Ascending aorta (tissue), 2 donors: ENCODE measurements at regions not wholly inside any gene's neighbourhood (a gene's known extent, or its start where the extent isn't known, plus 50 kb on each side); places are given as distances from the start of the nearest gene placed in this dataset.

Source experiments
- DNase-seq, 2 donors: peaks; one replicate each; pipeline ENCODE4 v3.0.0-alpha.2; 2019; ENCODE audit warnings: low spot score in 2 of 2
- H3K27ac ChIP-seq, 2 donors: fragments of 200-600 bp; sonication (generic); one replicate each; pipeline ENCODE4 v1.5.1; 2016 to 2017; ENCODE audit warnings: mild to moderate bottlenecking in 1 of 2
- H3K27me3 ChIP-seq: fragments of 200-600 bp; sonication (generic); one replicate; pipeline ENCODE4 v1.5.1; 2017
- H3K36me3 ChIP-seq, 2 donors: fragments of 200-600 bp; sonication (generic); one replicate each; pipeline ENCODE4 v1.5.1; 2016
- H3K4me1 ChIP-seq, 2 donors: fragments of 200-600 bp; sonication (generic); one replicate each; pipeline ENCODE4 v1.5.1; 2016 to 2017; ENCODE audit warnings: mild to moderate bottlenecking in 1 of 2
- H3K4me3 ChIP-seq, 2 donors: fragments of 200-600 bp; sonication (generic); one replicate each; pipeline ENCODE4 v1.5.1; 2016 to 2017; ENCODE audit warnings: mild to moderate bottlenecking in 1 of 2
- H3K9me3 ChIP-seq, 2 donors: fragments of 200-600 bp; sonication (generic); one replicate each; pipeline ENCODE4 v1.5.1; 2016
- CTCF ChIP-seq, 3 experiments: fragments of 200-600 bp in 2 of 3; fragments of 450-650 bp in 1 of 3; sonication (generic) in 2 of 3; IDR thresholded peaks; one replicate each; pipeline ENCODE4 v1.5.1; 2016 to 2019; ENCODE audit warnings: antibody characterized with exemption in 3 of 3, mild to moderate bottlenecking in 1 of 3, moderate library complexity in 1 of 3
- intact Hi-C: fragments of 100-400 bp; cut with DNase I; formaldehyde crosslinking; loops from one replicate; pipeline ENCODE4 v1.15.1; 2023

- H3K9me3 ChIP-seq, result no peaks in the 10 kb centered on the region
- H3K4me1 ChIP-seq, result peaks cover 0 to 9% of the 10 kb centered on the region in 2 donors
- peak in 1 of 2 donors; percentile 45 for DNase-seq
- H3K27me3 ChIP-seq, result no peaks in the 10 kb centered on the region
- no peaks in the 10 kb centered on the region for H3K36me3 ChIP-seq
- H3K27ac ChIP-seq, result no peak overlapping the region
- intact Hi-C loops, result no loop called here
- no peak for TF ChIP-seq CTCF (IDR thresholded peaks at IDR 0.05)
- no peak overlapping the region for H3K4me3 ChIP-seq
Measured at GRCh38 chr2:238650536-238650935, 197.3 kb upstream of the TWIST2 start.

- H3K4me3 ChIP-seq, result no peak overlapping the region
- no peaks in the 10 kb centered on the region for H3K9me3 ChIP-seq
- no peak overlapping the region for H3K27ac ChIP-seq
- H3K27me3 ChIP-seq, result no peaks in the 10 kb centered on the region
- TF ChIP-seq CTCF (IDR thresholded peaks at IDR 0.05), result no peak
- DNase-seq, result peak in 1 of 2 donors; percentile 48
- intact Hi-C loops, result no loop called here
- no peaks in the 10 kb centered on the region for H3K36me3 ChIP-seq
- H3K4me1 ChIP-seq, result peaks cover 0 to 3% of the 10 kb centered on the region in 2 donors
Measured at GRCh38 chr2:238651306-238652052, 196.4 kb upstream of the TWIST2 start.

- DNase-seq, result peak in 1 of 2 donors; percentile 33
- intact Hi-C loops, result no loop called here
- Histone ChIP-seq H3K36me3 (no peaks in the 10 kb centered on the region), H3K4me1 (no peaks in the 10 kb centered on the region), H3K9me3 (no peaks in the 10 kb centered on the region), H3K27me3 (no peaks in the 10 kb centered on the region), H3K4me3 (no peak overlapping the region), H3K27ac (no peak overlapping the region)
- TF ChIP-seq CTCF (IDR thresholded peaks at IDR 0.05), result no peak
Measured at GRCh38 chr2:238652053-238652770, 195.7 kb upstream of the TWIST2 start.

GRCh38 chr2:238652771-238653157 lies 195.1 kb upstream of the TWIST2 start:
- Histone ChIP-seq H3K27ac (no peak overlapping the region), H3K4me1 (no peaks in the 10 kb centered on the region), H3K36me3 (no peaks in the 10 kb centered on the region), H3K4me3 (no peak overlapping the region), H3K9me3 (no peaks in the 10 kb centered on the region), H3K27me3 (no peaks in the 10 kb centered on the region)
- intact Hi-C loops, result no loop called here
- TF ChIP-seq CTCF (IDR thresholded peaks at IDR 0.05), result no peak
- no peak for DNase-seq

GRCh38 chr2:238653431-238654109 lies 194.3 kb upstream of the TWIST2 start:
- Histone ChIP-seq H3K27me3 (no peaks in the 10 kb centered on the region), H3K9me3 (no peaks in the 10 kb centered on the region), H3K36me3 (no peaks in the 10 kb centered on the region), H3K4me3 (no peak overlapping the region), H3K4me1 (no peaks in the 10 kb centered on the region), H3K27ac (no peak overlapping the region)
- intact Hi-C loops, result no loop called here
- DNase-seq, result peak in 1 of 2 donors; percentile 30
- TF ChIP-seq CTCF (IDR thresholded peaks at IDR 0.05), result no peak
